ENCODE measurements at regions not wholly inside any gene's neighbourhood (a gene's known extent, or its start where the extent isn't known, plus 50 kb on each side); places are given as distances from the start of the nearest gene placed in this dataset.
"Not testable (repeated sequence)": the region's sequence is repeated elsewhere in the genome, so short reads cannot be mapped to it uniquely, and the experiment has no call there.

GRCh38 chr9:94480205-94480604 is 74.7 kb upstream of the PCAT7 start:
- Histone ChIP-seq H3K27me3 (ENCODE audit: low read length) (no peaks in the 10 kb centered on the region), H3K4me3 (ENCODE audit: low read length) (no peak overlapping the region), H2AFZ (ENCODE audit: low read length) (no peak overlapping the region), H3K4me1 (ENCODE audit: low read length) (no peaks in the 10 kb centered on the region), H3K9ac (ENCODE audit: low read length) (no peak overlapping the region), H3K79me2 (ENCODE audit: low read length) (no peaks in the 10 kb centered on the region), H3K27ac (ENCODE audit: low read length) (no peak overlapping the region), H3K9me2 (replicated peaks; ENCODE audit: insufficient read depth, low read length) (no peaks in the 10 kb centered on the region), H3K9me3 (ENCODE audit: low read length) (no peaks in the 10 kb centered on the region), H3K36me3 (ENCODE audit: insufficient read depth, low read length) (no peaks in the 10 kb centered on the region), H3K4me2 (ENCODE audit: low read depth, low read length, poor library complexity, severe bottlenecking) (no peak overlapping the region), H4K20me1 (ENCODE audit: insufficient read depth, low read depth, low read length) (no peaks in the 10 kb centered on the region)
- DNase-seq, result peak; percentile 51

- H3K9me2 ChIP-seq (replicated peaks; ENCODE audit: insufficient read depth, low read length), result no peaks in the 10 kb centered on the region
- H3K9me3 ChIP-seq (ENCODE audit: low read length), result no peaks in the 10 kb centered on the region
- no peak overlapping the region for H3K9ac ChIP-seq (ENCODE audit: low read length)
- no peak overlapping the region for H3K4me2 ChIP-seq (ENCODE audit: low read depth, low read length, poor library complexity, severe bottlenecking)
- no peaks in the 10 kb centered on the region for H4K20me1 ChIP-seq (ENCODE audit: insufficient read depth, low read depth, low read length)
- H3K4me3 ChIP-seq (ENCODE audit: low read length), result no peak overlapping the region
- DNase-seq, result no peak
- H3K27me3 ChIP-seq (ENCODE audit: low read length), result no peaks in the 10 kb centered on the region
- H3K4me1 ChIP-seq (ENCODE audit: low read length), result no peaks in the 10 kb centered on the region
- H2AFZ ChIP-seq (ENCODE audit: low read length), result no peak overlapping the region
- no peaks in the 10 kb centered on the region for H3K79me2 ChIP-seq (ENCODE audit: low read length)
- H3K36me3 ChIP-seq (ENCODE audit: insufficient read depth, low read length), result no peaks in the 10 kb centered on the region
- no peak overlapping the region for H3K27ac ChIP-seq (ENCODE audit: low read length)
Observed at GRCh38 chr9:94482110-94482509, 72.8 kb upstream of the PCAT7 start.

DNA sequence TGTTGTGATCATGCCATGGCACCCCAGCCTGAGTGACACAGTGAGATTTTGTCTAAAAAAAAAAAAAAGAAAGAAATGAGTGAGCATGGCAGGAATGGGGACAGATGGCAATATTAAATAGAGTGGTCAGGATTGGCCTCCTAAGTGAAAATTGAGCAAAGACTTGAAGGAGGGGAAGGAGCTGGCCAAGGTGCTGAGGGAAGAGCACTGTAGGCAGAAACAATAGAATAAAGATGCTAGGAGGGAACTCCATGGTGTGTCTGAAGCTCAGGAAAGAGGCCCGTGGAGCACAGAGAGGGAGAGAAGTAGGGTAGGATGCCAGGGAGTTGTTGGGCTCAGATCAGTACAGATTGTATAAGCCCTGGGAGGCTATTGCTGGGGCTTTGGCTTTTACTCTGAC is 64.4 kb upstream of the PCAT7 start:
- DNase-seq, result no peak
- no peak overlapping the region for H3K4me2 ChIP-seq (ENCODE audit: low read depth, low read length, poor library complexity, severe bottlenecking)
- H4K20me1 ChIP-seq (ENCODE audit: insufficient read depth, low read depth, low read length), result no peaks in the 10 kb centered on the region
- H3K4me1 ChIP-seq (ENCODE audit: low read length), result no peaks in the 10 kb centered on the region
- H3K9me2 ChIP-seq (replicated peaks; ENCODE audit: insufficient read depth, low read length), result no peaks in the 10 kb centered on the region
- H3K9ac ChIP-seq (ENCODE audit: low read length), result no peak overlapping the region
- H3K36me3 ChIP-seq (ENCODE audit: insufficient read depth, low read length), result no peaks in the 10 kb centered on the region
- no peaks in the 10 kb centered on the region for H3K27me3 ChIP-seq (ENCODE audit: low read length)
- no peaks in the 10 kb centered on the region for H3K79me2 ChIP-seq (ENCODE audit: low read length)
- H3K9me3 ChIP-seq (ENCODE audit: low read length), result no peaks in the 10 kb centered on the region
- no peak overlapping the region for H2AFZ ChIP-seq (ENCODE audit: low read length)
- no peak overlapping the region for H3K27ac ChIP-seq (ENCODE audit: low read length)
- H3K4me3 ChIP-seq (ENCODE audit: low read length), result no peak overlapping the region

GRCh38 chr9:94492125-94492524 is 62.8 kb upstream of the PCAT7 start:
- not testable (repeated sequence) for H3K79me2 ChIP-seq (ENCODE audit: low read length); H3K27me3 ChIP-seq (ENCODE audit: low read length); H3K9ac ChIP-seq (ENCODE audit: low read length); DNase-seq; H3K27ac ChIP-seq (ENCODE audit: low read length); H3K9me2 ChIP-seq (replicated peaks; ENCODE audit: insufficient read depth, low read length); H3K9me3 ChIP-seq (ENCODE audit: low read length); H3K4me3 ChIP-seq (ENCODE audit: low read length); H2AFZ ChIP-seq (ENCODE audit: low read length); H3K4me2 ChIP-seq (ENCODE audit: low read depth, low read length, poor library complexity, severe bottlenecking); H3K36me3 ChIP-seq (ENCODE audit: insufficient read depth, low read length); H4K20me1 ChIP-seq (ENCODE audit: insufficient read depth, low read depth, low read length); H3K4me1 ChIP-seq (ENCODE audit: low read length)

DNA sequence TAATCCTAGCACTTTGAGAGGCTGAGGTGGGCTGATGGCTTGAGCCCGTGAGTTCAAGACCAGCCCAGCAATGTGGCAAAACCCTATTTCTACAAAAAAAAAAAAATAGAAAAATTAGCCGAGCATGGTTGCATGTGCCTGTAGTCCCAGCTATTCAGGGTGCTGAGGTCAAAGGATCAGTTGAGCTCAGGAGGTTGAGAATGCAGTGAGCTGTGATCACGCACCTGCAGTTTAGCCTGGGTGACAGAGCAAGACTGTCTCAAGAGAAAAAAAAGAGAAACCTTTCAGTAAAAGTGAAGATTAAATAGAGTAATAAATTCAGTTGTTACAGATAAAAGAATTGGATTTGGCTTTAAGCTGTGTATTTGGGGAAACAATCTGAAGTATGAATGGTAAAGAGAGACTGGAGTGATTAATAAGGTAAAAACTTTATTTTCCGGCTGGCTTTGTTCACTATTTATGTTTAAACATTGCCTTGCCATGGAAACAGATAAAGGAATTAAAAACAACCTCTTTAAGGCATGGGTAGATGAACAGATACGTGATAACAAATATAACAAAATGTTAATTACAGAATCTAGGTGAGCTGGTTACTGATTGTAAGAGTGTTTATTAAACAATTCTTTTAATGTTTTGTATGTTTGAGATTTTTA is 56.0 kb upstream of the PCAT7 start:
- Histone ChIP-seq H3K9ac (ENCODE audit: low read length) (no peak overlapping the region), H3K4me3 (ENCODE audit: low read length) (no peak overlapping the region)
- DNase-seq, result peak; percentile 67

GRCh38 chr9:94504358-94504757 is 50.5 kb upstream of the PCAT7 start:
- H3K9me2 ChIP-seq (replicated peaks; ENCODE audit: insufficient read depth, low read length), result no peaks in the 10 kb centered on the region
- no peak overlapping the region for H3K9ac ChIP-seq (ENCODE audit: low read length)
- no peak overlapping the region for H2AFZ ChIP-seq (ENCODE audit: low read length)
- DNase-seq, result no peak
- H4K20me1 ChIP-seq (ENCODE audit: insufficient read depth, low read depth, low read length), result no peaks in the 10 kb centered on the region
- no peaks in the 10 kb centered on the region for H3K27me3 ChIP-seq (ENCODE audit: low read length)
- H3K9me3 ChIP-seq (ENCODE audit: low read length), result no peaks in the 10 kb centered on the region
- no peaks in the 10 kb centered on the region for H3K36me3 ChIP-seq (ENCODE audit: insufficient read depth, low read length)
- H3K4me2 ChIP-seq (ENCODE audit: low read depth, low read length, poor library complexity, severe bottlenecking), result no peak overlapping the region
- no peaks in the 10 kb centered on the region for H3K79me2 ChIP-seq (ENCODE audit: low read length)
- no peak overlapping the region for H3K4me3 ChIP-seq (ENCODE audit: low read length)
- peaks cover 14% of the 10 kb centered on the region for H3K4me1 ChIP-seq (ENCODE audit: low read length)
- H3K27ac ChIP-seq (ENCODE audit: low read length), result no peak overlapping the region

More for the DNA sequence above, 56.0 kb upstream of the PCAT7 start:
- Histone ChIP-seq H3K9me2 (replicated peaks; ENCODE audit: insufficient read depth, low read length) (no peaks in the 10 kb centered on the region), H3K27ac (ENCODE audit: low read length) (no peak overlapping the region; the same call in 1 of the 2 replicates), H3K27me3 (ENCODE audit: low read length) (no peaks in the 10 kb centered on the region), H3K36me3 (ENCODE audit: insufficient read depth, low read length) (no peaks in the 10 kb centered on the region), H4K20me1 (ENCODE audit: insufficient read depth, low read depth, low read length) (no peaks in the 10 kb centered on the region), H3K79me2 (ENCODE audit: low read length) (no peaks in the 10 kb centered on the region), H3K4me2 (ENCODE audit: low read depth, low read length, poor library complexity, severe bottlenecking) (peak overlapping the region; percentile 20), H3K4me1 (ENCODE audit: low read length) (peaks cover 19% of the 10 kb centered on the region), H2AFZ (ENCODE audit: low read length) (no peak overlapping the region), H3K9me3 (ENCODE audit: low read length) (no peaks in the 10 kb centered on the region)

All from Karpas-422 (cell line).